Posterior vena cava (tissue), 2 donors: ENCODE measurements at regions not wholly inside any gene's neighbourhood (a gene's known extent, or its start where the extent isn't known, plus 50 kb on each side); places are given as distances from the start of the nearest gene placed in this dataset.
"Not testable (repeated sequence)": the region's sequence is repeated elsewhere in the genome, so short reads cannot be mapped to it uniquely, and the experiment has no call there.

Experiments
- DNase-seq: peaks from one replicate; pipeline ENCODE4 v3.0.0-alpha.2; 2020; ENCODE audit warnings: low spot score
- intact Hi-C, 2 donors: fragments of 100-400 bp; cut with DNase I; formaldehyde crosslinking; loops; one replicate each; pipeline versions ENCODE4 v1.14.1 to v1.14.2; 2022 to 2023
- donor health status: DM: yes; HTN: yes; CAD: no.
- donor health status: DM: yes; HTN: yes; CAD: no.

GRCh38 chr1:209176866-209177430 is 406.6 kb upstream of the CAMK1G start:
- DNase-seq = no peak
- intact Hi-C loops = no loop called here

GRCh38 chr1:209183195-209183594 is 400.3 kb upstream of the CAMK1G start:
- intact Hi-C loops = no loop called here
- no peak for DNase-seq

- no peak for DNase-seq
- intact Hi-C loops = no loop called here
These were observed 395.9 kb upstream of the CAMK1G start for GRCh38 chr1:209187589-209187988.

GRCh38 chr1:209190591-209191261 is 392.8 kb upstream of the CAMK1G start:
- DNase-seq = peak; percentile 80
- intact Hi-C loops = no loop called here

- DNase-seq = no peak
- intact Hi-C loops = no loop called here
These were observed 392.3 kb upstream of the CAMK1G start for GRCh38 chr1:209191262-209191634.

- DNase-seq = no peak
- intact Hi-C loops = no loop called here
These were observed 387.4 kb upstream of the CAMK1G start for GRCh38 chr1:209196140-209196539.

- intact Hi-C loops = no loop called here
- no peak for DNase-seq
These were observed 384.4 kb upstream of the CAMK1G start for GRCh38 chr1:209198961-209199750.

- intact Hi-C loops = no loop called here
- no peak for DNase-seq
These were observed 383.7 kb upstream of the CAMK1G start for GRCh38 chr1:209199822-209200221.

- intact Hi-C loops, DNase-seq: not testable (repeated sequence)
These were observed 381.2 kb upstream of the CAMK1G start for GRCh38 chr1:209202321-209202720.

GRCh38 chr1:209202830-209203532 is 380.5 kb upstream of the CAMK1G start:
- no peak for DNase-seq
- intact Hi-C loops = no loop called here

- no peak for DNase-seq
- intact Hi-C loops = no loop called here
These were observed 380.0 kb upstream of the CAMK1G start for GRCh38 chr1:209203533-209203895.

- no peak for DNase-seq
- intact Hi-C loops = no loop called here
These were observed 378.5 kb upstream of the CAMK1G start for GRCh38 chr1:209205039-209205438.

GRCh38 chr1:209207126-209207700 is 376.3 kb upstream of the CAMK1G start:
- intact Hi-C loops = no loop called here
- no peak for DNase-seq

- DNase-seq = peak; percentile 88
- intact Hi-C loops = no loop called here
These were observed 375.7 kb upstream of the CAMK1G start for GRCh38 chr1:209207701-209208286.

GRCh38 chr1:209208648-209209047 is 374.9 kb upstream of the CAMK1G start:
- no peak for DNase-seq
- intact Hi-C loops = no loop called here

GRCh38 chr1:209213989-209214388 is 369.5 kb upstream of the CAMK1G start:
- intact Hi-C loops = loop anchor here in 1 of 2 donors (5.0 kb wide), 1 partner anchor 1048 kb away; no protein-coding TSS in a partner anchor
- no peak for DNase-seq

GRCh38 chr1:209215826-209216225 is 367.7 kb upstream of the CAMK1G start:
- no peak for DNase-seq
- intact Hi-C loops = no loop called here

- no peak for DNase-seq
- intact Hi-C loops = no loop called here
These were observed 365.4 kb upstream of the CAMK1G start for GRCh38 chr1:209218113-209218512.

- intact Hi-C loops = no loop called here
- DNase-seq = no peak
These were observed 364.5 kb upstream of the CAMK1G start for GRCh38 chr1:209218981-209219380.
